ENCODE measurements at regions not wholly inside any gene's neighbourhood (a gene's known extent, or its start where the extent isn't known, plus 50 kb on each side); places are given as distances from the start of the nearest gene placed in this dataset.

GRCh38 chr12:116381240-116381743 lies 103.8 kb upstream of the MED13L start:
- H3K27me3 ChIP-seq (ENCODE audit: insufficient read depth, low read depth), result no peaks in the 10 kb centered on the region
- H3K36me3 ChIP-seq (ENCODE audit: insufficient read depth), result no peaks in the 10 kb centered on the region
- no peak overlapping the region for H3K4me3 ChIP-seq (IDR thresholded peaks at IDR 0.05; ENCODE audit: insufficient read depth, low read depth, low read length)
- no peak for TF ChIP-seq CTCF (conservative IDR thresholded peaks at IDR 0.05; ENCODE audit: low read depth, low read length)
- H3K4me1 ChIP-seq (ENCODE audit: low read depth, poor library complexity, severe bottlenecking), result no peaks in the 10 kb centered on the region
- no peaks in the 10 kb centered on the region for H4K20me1 ChIP-seq (ENCODE audit: insufficient read depth)
- no peaks in the 10 kb centered on the region for H3K79me2 ChIP-seq (ENCODE audit: insufficient read depth, low read depth)
- H3K4me2 ChIP-seq, result no peak overlapping the region
- no peak overlapping the region for H2AFZ ChIP-seq (ENCODE audit: low read depth)
- H3K9ac ChIP-seq, result no peak overlapping the region
- H3K27ac ChIP-seq, result no peak overlapping the region

- no peak overlapping the region for H3K4me3 ChIP-seq (IDR thresholded peaks at IDR 0.05; ENCODE audit: insufficient read depth, low read depth, low read length)
- H3K79me2 ChIP-seq (ENCODE audit: insufficient read depth, low read depth), result no peaks in the 10 kb centered on the region
- no peak overlapping the region for H3K4me2 ChIP-seq
- H4K20me1 ChIP-seq (ENCODE audit: insufficient read depth), result no peaks in the 10 kb centered on the region
- no peaks in the 10 kb centered on the region for H3K36me3 ChIP-seq (ENCODE audit: insufficient read depth)
- H3K27me3 ChIP-seq (ENCODE audit: insufficient read depth, low read depth), result no peaks in the 10 kb centered on the region
- TF ChIP-seq CTCF (conservative IDR thresholded peaks at IDR 0.05; ENCODE audit: low read depth, low read length), result no peak
- no peak overlapping the region for H2AFZ ChIP-seq (ENCODE audit: low read depth)
- H3K4me1 ChIP-seq (ENCODE audit: low read depth, poor library complexity, severe bottlenecking), result no peaks in the 10 kb centered on the region
- H3K27ac ChIP-seq, result no peak overlapping the region
- no peak overlapping the region for H3K9ac ChIP-seq
Observed at GRCh38 chr12:116381744-116382685, 104.5 kb upstream of the MED13L start.

GRCh38 chr12:116382686-116383530 lies 105.4 kb upstream of the MED13L start:
- Histone ChIP-seq H3K4me1 (ENCODE audit: low read depth, poor library complexity, severe bottlenecking) (no peaks in the 10 kb centered on the region), H3K27me3 (ENCODE audit: insufficient read depth, low read depth) (no peaks in the 10 kb centered on the region), H3K79me2 (ENCODE audit: insufficient read depth, low read depth) (no peaks in the 10 kb centered on the region), H3K27ac (no peak overlapping the region), H3K9ac (no peak overlapping the region), H3K36me3 (ENCODE audit: insufficient read depth) (no peaks in the 10 kb centered on the region), H2AFZ (ENCODE audit: low read depth) (no peak overlapping the region), H4K20me1 (ENCODE audit: insufficient read depth) (no peaks in the 10 kb centered on the region), H3K4me2 (no peak overlapping the region), H3K4me3 (IDR thresholded peaks at IDR 0.05; ENCODE audit: insufficient read depth, low read depth, low read length) (no peak overlapping the region)
- TF ChIP-seq CTCF (conservative IDR thresholded peaks at IDR 0.05; ENCODE audit: low read depth, low read length), result no peak

- no peaks in the 10 kb centered on the region for H3K27me3 ChIP-seq (ENCODE audit: insufficient read depth, low read depth)
- H3K27ac ChIP-seq, result no peak overlapping the region
- no peak overlapping the region for H3K4me2 ChIP-seq
- no peak overlapping the region for H3K9ac ChIP-seq
- H2AFZ ChIP-seq (ENCODE audit: low read depth), result no peak overlapping the region
- H3K4me3 ChIP-seq (IDR thresholded peaks at IDR 0.05; ENCODE audit: insufficient read depth, low read depth, low read length), result no peak overlapping the region
- no peaks in the 10 kb centered on the region for H3K79me2 ChIP-seq (ENCODE audit: insufficient read depth, low read depth)
- no peaks in the 10 kb centered on the region for H3K4me1 ChIP-seq (ENCODE audit: low read depth, poor library complexity, severe bottlenecking)
- TF ChIP-seq CTCF (conservative IDR thresholded peaks at IDR 0.05; ENCODE audit: low read depth, low read length), result no peak
- H4K20me1 ChIP-seq (ENCODE audit: insufficient read depth), result no peaks in the 10 kb centered on the region
- H3K36me3 ChIP-seq (ENCODE audit: insufficient read depth), result no peaks in the 10 kb centered on the region
Observed at GRCh38 chr12:116384175-116384574, 106.7 kb upstream of the MED13L start.

Measured in KMS-11 (cell line).